ENCODE measurements at regions not wholly inside any gene's neighbourhood (a gene's known extent, or its start where the extent isn't known, plus 50 kb on each side); places are given as distances from the start of the nearest gene placed in this dataset.
"Not testable (repeated sequence)": the region's sequence is repeated elsewhere in the genome, so short reads cannot be mapped to it uniquely, and the experiment has no call there.

GRCh38 chr20:28562899-28563521 lies 2694.5 kb upstream of the DEFB115 start:
- TF ChIP-seq, protein P1, sequence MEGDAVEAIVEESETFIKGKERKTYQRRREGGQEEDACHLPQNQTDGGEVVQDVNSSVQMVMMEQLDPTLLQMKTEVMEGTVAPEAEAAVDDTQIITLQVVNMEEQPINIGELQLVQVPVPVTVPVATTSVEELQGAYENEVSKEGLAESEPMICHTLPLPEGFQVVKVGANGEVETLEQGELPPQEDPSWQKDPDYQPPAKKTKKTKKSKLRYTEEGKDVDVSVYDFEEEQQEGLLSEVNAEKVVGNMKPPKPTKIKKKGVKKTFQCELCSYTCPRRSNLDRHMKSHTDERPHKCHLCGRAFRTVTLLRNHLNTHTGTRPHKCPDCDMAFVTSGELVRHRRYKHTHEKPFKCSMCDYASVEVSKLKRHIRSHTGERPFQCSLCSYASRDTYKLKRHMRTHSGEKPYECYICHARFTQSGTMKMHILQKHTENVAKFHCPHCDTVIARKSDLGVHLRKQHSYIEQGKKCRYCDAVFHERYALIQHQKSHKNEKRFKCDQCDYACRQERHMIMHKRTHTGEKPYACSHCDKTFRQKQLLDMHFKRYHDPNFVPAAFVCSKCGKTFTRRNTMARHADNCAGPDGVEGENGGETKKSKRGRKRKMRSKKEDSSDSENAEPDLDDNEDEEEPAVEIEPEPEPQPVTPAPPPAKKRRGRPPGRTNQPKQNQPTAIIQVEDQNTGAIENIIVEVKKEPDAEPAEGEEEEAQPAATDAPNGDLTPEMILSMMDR (IDR thresholded peaks at IDR 0.05), result not testable (repeated sequence)
- not testable (repeated sequence) for TF ChIP-seq POLR2A (IDR thresholded peaks at IDR 0.05)

Data from body of pancreas (tissue), 4 donors.